Vagina (tissue), 2 donors: ENCODE measurements at regions not wholly inside any gene's neighbourhood (a gene's known extent, or its start where the extent isn't known, plus 50 kb on each side); places are given as distances from the start of the nearest gene placed in this dataset.
"Not testable (repeated sequence)": the region's sequence is repeated elsewhere in the genome, so short reads cannot be mapped to it uniquely, and the experiment has no call there.

Experiments
- DNase-seq, 2 donors: peaks; one replicate each; pipeline ENCODE4 v3.0.0-alpha.2; 2017; ENCODE audit errors: extremely low spot score in 2 of 2
- H3K27ac ChIP-seq: fragments of 200-600 bp; sonication (generic); one replicate; pipeline ENCODE4 v1.5.1; 2019
- H3K27me3 ChIP-seq: fragments of 200-600 bp; sonication (generic); one replicate; pipeline ENCODE4 v1.5.1; 2019
- H3K36me3 ChIP-seq, 2 donors: fragments of 200-600 bp; sonication (generic); one replicate each; pipeline ENCODE4 v1.5.1; 2017 to 2019
- H3K4me1 ChIP-seq: fragments of 200-600 bp; sonication (generic); one replicate; pipeline ENCODE4 v1.5.1; 2019
- H3K4me3 ChIP-seq, 2 donors: fragments of 200-600 bp; sonication (generic); 1 replicate in 1 of 2; 2 replicates in 1 of 2; pipeline ENCODE4 v1.5.1; 2016 to 2019
- H3K9me3 ChIP-seq: fragments of 200-600 bp; sonication (generic); one replicate; pipeline ENCODE4 v1.5.1; 2019
- POLR2A ChIP-seq, 2 donors: fragments of 450-650 bp; IDR thresholded peaks; one replicate each; pipeline ENCODE4 v1.6.1; 2017; ENCODE audit warnings: antibody characterized with exemption in 2 of 2, mild to moderate bottlenecking in 2 of 2, moderate library complexity in 2 of 2
- POLR2AphosphoS5 ChIP-seq, 2 donors: sonication (generic); formaldehyde crosslinking; IDR thresholded peaks; one replicate each; pipeline ENCODE4 v1.9.0; 2017; ENCODE audit warnings: antibody characterized with exemption in 2 of 2, mild to moderate bottlenecking in 2 of 2, low read depth in 1 of 2; ENCODE audit not compliant: insufficient read depth in 1 of 2
- intact Hi-C: fragments of 100-400 bp; cut with DNase I; formaldehyde crosslinking; loops from one replicate; pipeline ENCODE4 v1.15.1; 2023
- TF ChIP-seq, protein P1 (sequence below), 3 experiments: fragments of 450-650 bp in 2 of 3; fragments of 200-600 bp in 1 of 3; sonication (generic) in 1 of 3; IDR thresholded peaks; one replicate each; pipeline ENCODE4 v1.5.1; 2017 to 2019; ENCODE audit warnings: antibody characterized with exemption in 3 of 3, mild to moderate bottlenecking in 2 of 3, moderate library complexity in 2 of 3

DNA sequence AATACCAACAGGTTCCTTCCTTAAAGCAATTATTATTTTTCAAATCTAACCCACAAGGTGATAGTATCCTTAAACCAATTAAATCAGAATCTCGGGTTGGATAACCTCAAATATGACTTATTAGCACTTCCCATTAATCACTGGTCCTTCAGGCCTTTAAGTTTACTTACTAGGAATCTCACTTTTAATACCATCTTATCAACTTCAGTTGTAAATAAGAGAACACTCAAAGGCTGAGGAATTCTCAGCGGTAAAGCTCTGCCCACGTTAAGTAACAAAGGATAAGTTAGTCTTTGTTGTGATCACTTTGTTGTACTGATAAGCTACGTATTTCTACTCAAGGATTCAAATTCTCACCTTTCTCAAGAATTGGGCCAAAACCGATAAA is 82.0 kb downstream of the OR2B2 start:
- no peaks in the 10 kb centered on the region for H3K4me1 ChIP-seq
- H3K4me3 ChIP-seq, result peak overlapping the region in 1 of 2 donors; percentile 23
- no peak for TF ChIP-seq POLR2A (IDR thresholded peaks at IDR 0.05)
- TF ChIP-seq, protein P1, sequence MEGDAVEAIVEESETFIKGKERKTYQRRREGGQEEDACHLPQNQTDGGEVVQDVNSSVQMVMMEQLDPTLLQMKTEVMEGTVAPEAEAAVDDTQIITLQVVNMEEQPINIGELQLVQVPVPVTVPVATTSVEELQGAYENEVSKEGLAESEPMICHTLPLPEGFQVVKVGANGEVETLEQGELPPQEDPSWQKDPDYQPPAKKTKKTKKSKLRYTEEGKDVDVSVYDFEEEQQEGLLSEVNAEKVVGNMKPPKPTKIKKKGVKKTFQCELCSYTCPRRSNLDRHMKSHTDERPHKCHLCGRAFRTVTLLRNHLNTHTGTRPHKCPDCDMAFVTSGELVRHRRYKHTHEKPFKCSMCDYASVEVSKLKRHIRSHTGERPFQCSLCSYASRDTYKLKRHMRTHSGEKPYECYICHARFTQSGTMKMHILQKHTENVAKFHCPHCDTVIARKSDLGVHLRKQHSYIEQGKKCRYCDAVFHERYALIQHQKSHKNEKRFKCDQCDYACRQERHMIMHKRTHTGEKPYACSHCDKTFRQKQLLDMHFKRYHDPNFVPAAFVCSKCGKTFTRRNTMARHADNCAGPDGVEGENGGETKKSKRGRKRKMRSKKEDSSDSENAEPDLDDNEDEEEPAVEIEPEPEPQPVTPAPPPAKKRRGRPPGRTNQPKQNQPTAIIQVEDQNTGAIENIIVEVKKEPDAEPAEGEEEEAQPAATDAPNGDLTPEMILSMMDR (IDR thresholded peaks at IDR 0.05), result no peak
- no peak for TF ChIP-seq POLR2AphosphoS5 (IDR thresholded peaks at IDR 0.05; ENCODE audit: insufficient read depth in 1 of 2, low read depth in 1 of 2)
- intact Hi-C loops, result loop anchor here (10.0 kb wide), 1 partner anchor 1275 kb away; no protein-coding TSS in a partner anchor
- peak overlapping the region; percentile 47 for H3K27ac ChIP-seq
- no peaks in the 10 kb centered on the region for H3K36me3 ChIP-seq
- no peak for DNase-seq
- H3K27me3 ChIP-seq, result peaks cover 3% of the 10 kb centered on the region
- no peaks in the 10 kb centered on the region for H3K9me3 ChIP-seq

DNA sequence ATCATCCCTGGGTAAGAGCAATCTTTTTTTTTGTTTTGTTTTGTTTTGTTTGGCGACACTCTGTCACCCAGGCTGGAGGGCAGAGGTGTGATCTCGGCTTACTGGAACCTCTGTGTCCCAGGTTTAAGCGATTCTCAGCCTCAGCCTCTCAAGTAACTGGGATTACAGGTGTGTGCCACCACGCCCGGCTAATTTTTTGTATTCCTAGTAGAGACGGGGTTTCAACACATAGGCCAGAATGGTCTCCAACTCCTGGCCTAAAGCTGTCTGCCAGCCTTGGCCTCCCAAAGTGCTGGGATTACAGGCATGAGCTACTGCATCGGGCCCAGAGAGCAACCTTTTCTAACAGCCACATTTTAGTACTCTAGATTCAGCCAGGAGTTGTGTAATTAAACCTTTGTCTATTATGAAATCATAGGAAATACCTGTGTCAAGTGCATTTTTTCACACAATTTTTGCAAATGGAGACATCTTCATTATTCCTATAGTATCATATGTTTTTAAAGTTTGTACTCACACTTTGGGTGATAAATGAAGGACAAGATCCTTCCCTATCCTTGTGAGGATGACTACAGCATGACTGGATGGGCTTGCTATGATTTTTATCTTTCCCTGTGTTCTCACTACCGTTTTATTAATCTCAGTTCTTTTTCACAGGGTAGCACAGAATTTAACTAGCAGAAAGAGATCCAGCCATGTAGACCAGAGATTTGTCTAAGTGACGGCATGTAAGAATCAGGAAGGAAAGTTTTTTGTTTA is 82.6 kb downstream of the OR2B2 start:
- H3K27ac ChIP-seq, result no peak overlapping the region
- no peaks in the 10 kb centered on the region for H3K36me3 ChIP-seq
- H3K9me3 ChIP-seq, result no peaks in the 10 kb centered on the region
- H3K4me1 ChIP-seq, result no peaks in the 10 kb centered on the region
- intact Hi-C loops, result loop anchor here (10.0 kb wide), 1 partner anchor 1275 kb away; no protein-coding TSS in a partner anchor
- H3K4me3 ChIP-seq, result no peak overlapping the region
- peaks cover 3% of the 10 kb centered on the region for H3K27me3 ChIP-seq
- TF ChIP-seq POLR2A (IDR thresholded peaks at IDR 0.05) (no peak), POLR2AphosphoS5 (IDR thresholded peaks at IDR 0.05; ENCODE audit: insufficient read depth in 1 of 2, low read depth in 1 of 2) (no peak)
- TF ChIP-seq, protein P1 (IDR thresholded peaks at IDR 0.05), result no peak
- DNase-seq, result no peak

GRCh38 chr6:27827477-27827876 is 84.7 kb downstream of the OR2B2 start:
- H3K36me3 ChIP-seq, intact Hi-C loops, H3K27ac ChIP-seq, H3K4me3 ChIP-seq, DNase-seq, H3K4me1 ChIP-seq, H3K9me3 ChIP-seq, H3K27me3 ChIP-seq: not testable (repeated sequence)

- H3K9me3 ChIP-seq, H3K36me3 ChIP-seq, H3K27me3 ChIP-seq, intact Hi-C loops, H3K4me1 ChIP-seq, H3K27ac ChIP-seq, DNase-seq, H3K4me3 ChIP-seq: not testable (repeated sequence)
Measured at GRCh38 chr6:27826612-27826985, 85.6 kb downstream of the OR2B2 start.

- H3K9me3 ChIP-seq, H3K36me3 ChIP-seq, H3K4me1 ChIP-seq, intact Hi-C loops, DNase-seq, H3K27ac ChIP-seq, H3K4me3 ChIP-seq, H3K27me3 ChIP-seq: not testable (repeated sequence)
Measured at GRCh38 chr6:27825848-27826611, 86.2 kb downstream of the OR2B2 start.

- Histone ChIP-seq H3K4me3 (peak overlapping the region; percentile 39 to 51), H3K27me3 (peaks cover 3% of the 10 kb centered on the region)
Measured at GRCh38 chr6:27825025-27825793, 87.0 kb downstream of the OR2B2 start.

More at GRCh38 chr6:27825025-27825793, 87.0 kb downstream of the OR2B2 start:
- TF ChIP-seq, protein P1 (IDR thresholded peaks at IDR 0.05), result no peak
- TF ChIP-seq POLR2AphosphoS5 (IDR thresholded peaks at IDR 0.05; ENCODE audit: insufficient read depth in 1 of 2, low read depth in 1 of 2), result no peak
- no peak for TF ChIP-seq POLR2A (IDR thresholded peaks at IDR 0.05)
- Histone ChIP-seq H3K27ac (peak overlapping the region; percentile 9), H3K9me3 (no peaks in the 10 kb centered on the region), H3K4me1 (no peaks in the 10 kb centered on the region), H3K36me3 (no peaks in the 10 kb centered on the region)
- intact Hi-C loops, result no loop called here
- no peak for DNase-seq
